A673 (cell line): ENCODE measurements at regions not wholly inside any gene's neighbourhood (a gene's known extent, or its start where the extent isn't known, plus 50 kb on each side); places are given as distances from the start of the nearest gene placed in this dataset.

Experiments used
- EZH2 ChIP-seq: fragments of 200-600 bp; sonication (generic); IDR thresholded peaks from 2 replicates; pipeline ENCODE4 v1.6.1; 2017; ENCODE audit warnings: borderline replicate concordance, low read depth, mild to moderate bottlenecking, mixed read lengths, antibody characterized with exemption, low read length; ENCODE audit not compliant: poor library complexity, severe bottlenecking
- TF ChIP-seq, protein P1 (sequence below): fragments of 300-800, 200-600 bp; sonication (generic); conservative IDR thresholded peaks from 2 replicates; pipeline ENCODE4 v1.5.1; 2017; ENCODE audit warnings: low read depth, mild to moderate bottlenecking, antibody characterized with exemption, low read length, moderate library complexity, mixed read lengths

DNA sequence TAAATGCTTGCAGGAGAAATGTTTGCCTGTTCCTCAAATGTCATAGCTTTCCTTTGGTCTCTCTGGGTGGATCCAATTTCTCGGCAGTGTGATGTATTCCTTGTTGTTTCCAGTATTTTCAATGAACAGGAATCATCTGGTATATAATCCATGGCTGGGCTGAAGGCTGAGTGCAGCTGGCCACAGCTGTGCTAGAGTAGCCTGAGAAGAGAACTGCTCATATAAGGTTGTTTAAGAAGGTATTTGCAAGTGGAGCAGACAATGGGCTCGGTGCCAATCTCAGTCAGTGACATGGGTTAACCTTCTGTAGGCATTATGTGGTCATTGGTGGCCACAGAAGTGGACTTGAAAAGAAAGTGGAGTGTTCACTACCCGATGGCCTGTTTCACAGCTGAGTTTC, 390.3 kb downstream of the SPRY1 start:
- TF ChIP-seq, protein P1, sequence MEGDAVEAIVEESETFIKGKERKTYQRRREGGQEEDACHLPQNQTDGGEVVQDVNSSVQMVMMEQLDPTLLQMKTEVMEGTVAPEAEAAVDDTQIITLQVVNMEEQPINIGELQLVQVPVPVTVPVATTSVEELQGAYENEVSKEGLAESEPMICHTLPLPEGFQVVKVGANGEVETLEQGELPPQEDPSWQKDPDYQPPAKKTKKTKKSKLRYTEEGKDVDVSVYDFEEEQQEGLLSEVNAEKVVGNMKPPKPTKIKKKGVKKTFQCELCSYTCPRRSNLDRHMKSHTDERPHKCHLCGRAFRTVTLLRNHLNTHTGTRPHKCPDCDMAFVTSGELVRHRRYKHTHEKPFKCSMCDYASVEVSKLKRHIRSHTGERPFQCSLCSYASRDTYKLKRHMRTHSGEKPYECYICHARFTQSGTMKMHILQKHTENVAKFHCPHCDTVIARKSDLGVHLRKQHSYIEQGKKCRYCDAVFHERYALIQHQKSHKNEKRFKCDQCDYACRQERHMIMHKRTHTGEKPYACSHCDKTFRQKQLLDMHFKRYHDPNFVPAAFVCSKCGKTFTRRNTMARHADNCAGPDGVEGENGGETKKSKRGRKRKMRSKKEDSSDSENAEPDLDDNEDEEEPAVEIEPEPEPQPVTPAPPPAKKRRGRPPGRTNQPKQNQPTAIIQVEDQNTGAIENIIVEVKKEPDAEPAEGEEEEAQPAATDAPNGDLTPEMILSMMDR: no peak
- TF ChIP-seq EZH2: no peak
